GM12801 (cell line): ENCODE measurements at regions not wholly inside any gene's neighbourhood (a gene's known extent, or its start where the extent isn't known, plus 50 kb on each side); places are given as distances from the start of the nearest gene placed in this dataset.

Source experiments
- CTCF ChIP-seq: IDR thresholded peaks from one replicate; pipeline ENCODE4 v1.5.1; 2011; ENCODE audit warnings: control low read depth; ENCODE audit not compliant: insufficient read length; ENCODE audit errors: extremely low read depth

GRCh38 chr10:64798297-64798696 is 1277.1 kb downstream of the REEP3 start:
- no peak for TF ChIP-seq CTCF

GRCh38 chr10:64813391-64813790 is 1292.2 kb downstream of the REEP3 start:
- no peak for TF ChIP-seq CTCF

DNA sequence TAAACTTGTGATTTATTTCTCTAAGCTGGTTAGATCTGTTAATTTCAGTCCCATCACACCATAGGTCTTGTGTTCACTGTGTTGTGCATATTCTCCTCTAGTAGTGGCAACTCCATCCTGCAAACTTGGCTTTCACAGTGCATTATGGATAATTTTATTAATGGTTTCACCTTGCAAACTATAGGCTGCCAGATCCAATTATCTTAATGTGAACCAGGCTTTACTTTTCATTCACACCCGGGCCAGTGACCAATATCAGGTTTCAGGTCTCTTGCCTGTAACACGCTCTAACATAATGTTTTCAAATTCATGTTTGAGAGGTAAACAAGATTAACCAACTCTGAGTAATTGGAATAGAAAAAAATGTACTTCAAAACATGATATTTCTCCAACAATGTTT is 1293.0 kb downstream of the REEP3 start:
- TF ChIP-seq CTCF, result no peak

DNA sequence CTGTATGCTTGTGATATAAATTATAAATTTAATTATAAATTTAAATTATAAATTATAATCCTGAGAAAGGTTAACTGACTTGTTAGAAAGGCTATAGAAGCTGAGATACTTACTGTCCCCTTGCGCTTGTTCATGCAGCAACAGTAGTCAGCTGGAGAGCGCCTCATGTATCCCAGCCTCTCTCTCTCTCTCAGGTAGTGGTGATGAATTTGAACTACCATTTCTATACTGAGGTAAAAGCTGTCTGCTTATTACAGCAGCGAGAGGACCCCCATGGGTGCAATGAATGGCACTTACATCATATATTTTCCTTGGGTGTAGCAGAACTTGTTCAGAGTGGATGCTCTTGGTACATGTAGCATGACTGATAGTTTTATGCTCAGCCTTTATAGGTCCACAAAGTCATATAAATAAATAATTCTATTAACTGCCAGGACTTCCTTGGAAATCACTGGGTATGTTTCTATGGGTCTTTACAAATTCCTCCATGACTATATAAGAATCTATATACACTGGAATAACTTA is 1308.7 kb downstream of the REEP3 start:
- no peak for TF ChIP-seq CTCF

GRCh38 chr10:64830869-64831268 is 1309.7 kb downstream of the REEP3 start:
- no peak for TF ChIP-seq CTCF

DNA sequence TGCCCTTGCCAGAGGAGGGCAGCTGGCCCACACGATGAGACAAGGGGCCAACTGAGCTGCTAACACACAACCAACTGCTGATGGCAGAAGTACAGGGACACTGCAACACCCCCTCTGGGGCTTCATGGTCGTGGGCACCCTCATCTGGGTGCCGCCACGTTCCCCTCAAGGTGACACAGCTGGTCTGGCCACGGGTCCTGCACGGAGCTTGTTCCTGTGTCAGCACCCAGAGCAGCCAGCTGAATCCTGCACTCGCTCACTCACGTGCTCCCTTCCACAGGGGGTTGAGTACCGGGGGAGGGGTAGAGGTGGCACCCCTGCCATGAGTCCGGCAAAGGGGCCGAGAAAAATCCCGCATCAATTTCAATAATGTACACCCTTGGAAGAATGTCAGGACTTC is 1319.1 kb downstream of the REEP3 start:
- no peak for TF ChIP-seq CTCF

DNA sequence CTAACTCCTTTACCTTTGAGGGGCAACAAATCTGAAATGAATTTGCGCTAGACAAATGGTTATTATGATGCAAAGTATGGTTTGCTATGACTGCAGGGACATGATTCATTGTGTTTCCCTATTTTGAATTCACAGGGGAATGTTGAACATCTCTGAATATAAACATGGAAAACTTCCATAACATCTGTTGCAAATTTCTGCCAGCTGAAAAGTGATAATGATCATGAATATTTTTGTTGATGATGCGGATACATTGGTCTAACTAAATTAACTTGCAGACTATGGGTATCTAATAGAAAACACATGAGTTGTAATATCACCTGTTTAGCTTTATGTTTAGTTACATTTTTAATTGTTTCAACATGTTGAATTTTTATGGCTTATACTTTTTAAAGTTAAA is 1325.5 kb downstream of the REEP3 start:
- TF ChIP-seq CTCF, result no peak

DNA sequence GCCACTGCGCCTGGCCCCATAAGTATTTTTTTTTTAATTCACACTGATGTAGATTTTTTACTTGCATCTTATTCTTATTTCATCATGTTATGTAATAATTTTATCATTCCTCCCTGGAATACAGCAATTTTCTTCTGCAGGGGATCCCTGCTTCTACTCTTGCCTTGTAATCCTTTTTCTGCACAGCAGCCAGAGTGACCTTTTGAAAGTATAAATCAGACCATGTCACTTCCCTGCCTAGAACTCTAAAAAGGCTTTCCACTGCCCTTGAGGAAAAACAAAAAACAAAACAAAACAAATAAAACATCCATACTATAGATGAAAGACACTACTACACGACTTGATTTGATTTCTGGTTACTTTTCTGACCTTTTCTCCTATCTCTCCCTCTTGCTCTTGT is 1334.7 kb downstream of the REEP3 start:
- no peak for TF ChIP-seq CTCF
